Keratinocyte (primary cell): ENCODE measurements at regions not wholly inside any gene's neighbourhood (a gene's known extent, or its start where the extent isn't known, plus 50 kb on each side); places are given as distances from the start of the nearest gene placed in this dataset.

Experiments
- DNase-seq: peaks from one replicate; pipeline ENCODE4 v3.0.0-alpha.2; 2011; ENCODE audit warnings: low read depth, missing footprints, low spot score
- FAIRE-seq: peaks from 2 replicates; lab custom pipeline; 2011; peaks lifted over from hg19 to GRCh38; lab: Jason Lieb, UNC
- H2AFZ ChIP-seq: 2 replicates; pipeline ENCODE4 v1.6.0; 2012; ENCODE audit warnings: low read length, control low read depth, inconsistent platforms; ENCODE audit not compliant: control insufficient read depth
- H3K27ac ChIP-seq: 2 replicates; pipeline ENCODE4 v1.5.1; 2011; ENCODE audit warnings: low read length; ENCODE audit not compliant: control insufficient read depth, insufficient read depth
- H3K27me3 ChIP-seq: 3 replicates; pipeline ENCODE4 v1.6.0; 2011; ENCODE audit warnings: low read length; ENCODE audit not compliant: control insufficient read depth, insufficient read depth; ENCODE audit errors: extremely low read depth
- H3K36me3 ChIP-seq, 2 experiments: 2 replicates in 1 of 2; 3 replicates in 1 of 2; pipeline ENCODE4 v1.5.1; 2011; ENCODE audit warnings: low read length in 2 of 2, mild to moderate bottlenecking in 1 of 2; ENCODE audit not compliant: control insufficient read depth in 2 of 2, insufficient read depth in 2 of 2; ENCODE audit errors: extremely low read depth in 1 of 2
- H3K4me1 ChIP-seq: 3 replicates; pipeline ENCODE4 v1.5.1; 2011; ENCODE audit warnings: low read length; ENCODE audit not compliant: control insufficient read depth, insufficient read depth; ENCODE audit errors: extremely low read depth
- H3K4me2 ChIP-seq: 3 replicates; pipeline ENCODE4 v1.6.0; 2011; ENCODE audit warnings: low read depth, low read length; ENCODE audit not compliant: control insufficient read depth, insufficient read depth; ENCODE audit errors: extremely low read depth
- H3K4me3 ChIP-seq, 3 experiments: fragments of 200-600 bp in 1 of 3; sonication (generic) in 1 of 3; 2 replicates in 2 of 3; 3 replicates in 1 of 3; pipeline ENCODE4 v1.5.1; 2011 to 2016; ENCODE audit warnings: low read length in 3 of 3, mild to moderate bottlenecking in 3 of 3, control low read depth in 2 of 3, inconsistent platforms in 1 of 3, low read depth in 1 of 3, mixed read lengths in 1 of 3, mixed run types in 1 of 3, moderate library complexity in 1 of 3; ENCODE audit not compliant: control insufficient read depth in 2 of 3, insufficient read depth in 2 of 3; ENCODE audit errors: extremely low read depth in 1 of 3
- H3K79me2 ChIP-seq: 2 replicates; pipeline ENCODE4 v1.6.0; 2012; ENCODE audit warnings: low read length; ENCODE audit not compliant: control insufficient read depth, insufficient read depth
- H3K9ac ChIP-seq: 3 replicates; pipeline ENCODE4 v1.6.0; 2011; ENCODE audit warnings: low read length; ENCODE audit not compliant: control insufficient read depth, insufficient read depth; ENCODE audit errors: extremely low read depth
- H3K9me1 ChIP-seq: 3 replicates; pipeline ENCODE4 v1.6.0; 2011; ENCODE audit warnings: low read length; ENCODE audit not compliant: control insufficient read depth, insufficient read depth; ENCODE audit errors: extremely low read depth
- H3K9me3 ChIP-seq: 2 replicates; pipeline ENCODE4 v1.5.1; 2012; ENCODE audit warnings: low read depth, low read length; ENCODE audit not compliant: control insufficient read depth
- H4K20me1 ChIP-seq: 3 replicates; pipeline ENCODE4 v1.6.0; 2011; ENCODE audit warnings: low read length; ENCODE audit not compliant: control insufficient read depth, insufficient read depth; ENCODE audit errors: extremely low read depth
- EZH2 ChIP-seq: IDR thresholded peaks from one replicate; pipeline ENCODE4 v1.6.1; 2012; ENCODE audit warnings: inconsistent platforms, mild to moderate bottlenecking, low read length, moderate library complexity
- dilution Hi-C: fragments of 300-500 bp; cut with MboI; formaldehyde crosslinking; loops from one replicate; pipeline ENCODE4 v1.7.0; 2020; ENCODE audit warnings: low sequenced_read_pairs; ENCODE audit not compliant: extremely low pct_ligation_motif_present
- TF ChIP-seq, protein P1 (sequence below), 3 experiments: IDR thresholded peaks in 1 of 3; conservative IDR thresholded peaks in 1 of 3; optimal IDR thresholded peaks in 1 of 3; 2 replicates in 2 of 3; 3 replicates in 1 of 3; pipeline versions ENCODE3 to v1.5.1; 2011; ENCODE audit warnings: low read length in 3 of 3, mild to moderate bottlenecking in 3 of 3, moderate library complexity in 2 of 3, control low read depth in 1 of 3, inconsistent platforms in 1 of 3; ENCODE audit not compliant: insufficient read depth in 2 of 3; ENCODE audit errors: extremely low read depth in 1 of 3

DNA sequence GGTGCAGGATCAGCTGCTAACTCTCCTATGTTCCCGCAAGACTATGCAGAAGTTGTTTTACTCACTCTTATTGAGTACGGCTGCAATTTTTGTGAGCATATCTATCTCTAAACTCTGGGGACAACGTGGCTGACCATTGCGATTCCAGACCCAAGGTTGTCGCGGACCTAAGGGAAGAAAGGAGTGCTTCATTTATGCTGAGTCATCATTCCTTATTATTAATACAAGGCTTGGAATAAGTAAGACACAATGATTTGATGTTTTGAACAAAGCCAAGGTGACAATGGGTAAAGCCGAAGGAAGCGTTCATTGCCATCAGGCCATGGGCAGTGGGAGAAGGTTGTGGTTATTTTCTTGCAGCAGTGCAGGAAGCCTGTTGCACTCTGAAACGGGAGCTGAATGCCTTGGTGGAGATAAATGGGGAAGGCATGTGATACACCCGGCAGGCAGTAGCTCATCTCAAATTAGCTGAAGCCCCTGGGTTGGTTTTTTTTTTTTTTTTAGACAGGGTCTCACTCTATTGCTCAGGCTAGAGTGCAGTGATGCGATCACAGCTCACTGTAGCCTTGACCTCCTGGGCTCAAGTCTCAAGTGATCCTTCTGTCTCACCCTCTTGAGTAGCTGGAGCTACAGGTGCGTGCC, 605.7 kb downstream of the TYW1 start:
- no peak for DNase-seq
- dilution Hi-C loops: no loop called here
- H4K20me1 ChIP-seq: no peaks in the 10 kb centered on the region

DNA sequence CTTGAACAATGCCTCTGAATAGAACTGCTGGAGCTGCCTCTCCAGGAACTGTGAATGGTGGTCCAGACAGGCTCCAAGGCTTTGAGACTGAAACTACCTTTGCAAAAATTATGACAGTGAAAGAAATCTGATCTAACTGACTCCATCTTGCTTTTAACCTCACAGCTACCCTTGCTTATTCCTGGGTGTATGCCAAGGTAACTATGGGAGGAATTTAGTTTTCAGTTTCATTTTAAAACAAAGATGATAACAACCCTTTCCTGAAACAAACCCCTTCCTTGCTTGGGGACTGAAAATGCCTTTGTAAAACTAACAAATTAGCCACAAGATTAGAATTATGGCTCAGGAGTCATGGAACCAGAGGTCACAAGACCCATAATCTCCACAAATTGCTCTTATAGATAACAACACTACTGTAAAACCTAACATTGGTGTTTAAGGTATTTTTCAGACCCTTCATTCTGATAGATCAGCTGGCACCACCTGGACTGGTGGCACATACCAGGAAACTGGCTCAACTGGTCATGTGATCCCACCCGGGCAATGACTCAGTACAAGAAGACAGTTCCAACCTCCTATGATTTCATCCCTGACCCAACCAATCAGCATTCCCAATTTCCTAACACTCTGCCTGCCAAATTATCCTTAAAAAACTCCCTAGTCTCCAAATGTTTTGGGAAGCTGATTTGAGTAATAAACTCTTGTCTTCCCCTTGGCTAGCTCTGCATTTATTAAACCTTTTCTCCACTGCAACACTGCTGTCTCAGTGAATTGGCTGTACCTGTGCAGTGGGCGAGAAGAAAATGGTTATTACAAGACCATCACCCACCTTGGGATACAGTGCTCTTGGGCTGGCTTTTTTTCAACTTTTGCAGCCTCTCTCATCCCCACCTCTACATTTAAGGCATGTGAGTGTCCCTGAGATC, 608.1 kb downstream of the TYW1 start:
- Histone ChIP-seq H4K20me1 (no peaks in the 10 kb centered on the region), H3K4me1 (no peaks in the 10 kb centered on the region), H3K9me1 (no peaks in the 10 kb centered on the region), H2AFZ (no peak overlapping the region), H3K27me3 (no peaks in the 10 kb centered on the region), H3K4me2 (no peak overlapping the region), H3K27ac (no peak overlapping the region), H3K9me3 (no peaks in the 10 kb centered on the region), H3K36me3 (no peaks in the 10 kb centered on the region), H3K9ac (no peak overlapping the region), H3K79me2 (no peaks in the 10 kb centered on the region), H3K4me3 (no peak overlapping the region)
- dilution Hi-C loops: no loop called here
- no peak for TF ChIP-seq EZH2
- TF ChIP-seq, protein P1, sequence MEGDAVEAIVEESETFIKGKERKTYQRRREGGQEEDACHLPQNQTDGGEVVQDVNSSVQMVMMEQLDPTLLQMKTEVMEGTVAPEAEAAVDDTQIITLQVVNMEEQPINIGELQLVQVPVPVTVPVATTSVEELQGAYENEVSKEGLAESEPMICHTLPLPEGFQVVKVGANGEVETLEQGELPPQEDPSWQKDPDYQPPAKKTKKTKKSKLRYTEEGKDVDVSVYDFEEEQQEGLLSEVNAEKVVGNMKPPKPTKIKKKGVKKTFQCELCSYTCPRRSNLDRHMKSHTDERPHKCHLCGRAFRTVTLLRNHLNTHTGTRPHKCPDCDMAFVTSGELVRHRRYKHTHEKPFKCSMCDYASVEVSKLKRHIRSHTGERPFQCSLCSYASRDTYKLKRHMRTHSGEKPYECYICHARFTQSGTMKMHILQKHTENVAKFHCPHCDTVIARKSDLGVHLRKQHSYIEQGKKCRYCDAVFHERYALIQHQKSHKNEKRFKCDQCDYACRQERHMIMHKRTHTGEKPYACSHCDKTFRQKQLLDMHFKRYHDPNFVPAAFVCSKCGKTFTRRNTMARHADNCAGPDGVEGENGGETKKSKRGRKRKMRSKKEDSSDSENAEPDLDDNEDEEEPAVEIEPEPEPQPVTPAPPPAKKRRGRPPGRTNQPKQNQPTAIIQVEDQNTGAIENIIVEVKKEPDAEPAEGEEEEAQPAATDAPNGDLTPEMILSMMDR (optimal IDR thresholded peaks at IDR 0.05 in 1 of 3, IDR thresholded peaks at IDR 0.05 in 1 of 3, conservative IDR thresholded peaks at IDR 0.05 in 1 of 3; ENCODE audit: extremely low read depth in 1 of 3, insufficient read depth in 2 of 3, low read length in 3 of 3): no peak
- no peak for FAIRE-seq
- DNase-seq: no peak

More for the DNA sequence above, 605.7 kb downstream of the TYW1 start:
- H3K79me2 ChIP-seq: no peaks in the 10 kb centered on the region
- H2AFZ ChIP-seq: no peak overlapping the region
- no peaks in the 10 kb centered on the region for H3K36me3 ChIP-seq
- no peak overlapping the region for H3K4me2 ChIP-seq
- no peak overlapping the region for H3K4me3 ChIP-seq
- no peak overlapping the region for H3K9ac ChIP-seq
- H3K4me1 ChIP-seq: no peaks in the 10 kb centered on the region
- no peak for TF ChIP-seq EZH2
- TF ChIP-seq, protein P1 (optimal IDR thresholded peaks at IDR 0.05 in 1 of 3, IDR thresholded peaks at IDR 0.05 in 1 of 3, conservative IDR thresholded peaks at IDR 0.05 in 1 of 3; ENCODE audit: extremely low read depth in 1 of 3, insufficient read depth in 2 of 3, low read length in 3 of 3): no peak
- no peaks in the 10 kb centered on the region for H3K9me1 ChIP-seq
- no peaks in the 10 kb centered on the region for H3K27me3 ChIP-seq
- no peak for FAIRE-seq
- H3K27ac ChIP-seq: no peak overlapping the region
- no peaks in the 10 kb centered on the region for H3K9me3 ChIP-seq
